ENCODE measurements at regions not wholly inside any gene's neighbourhood (a gene's known extent, or its start where the extent isn't known, plus 50 kb on each side); places are given as distances from the start of the nearest gene placed in this dataset.

DNA sequence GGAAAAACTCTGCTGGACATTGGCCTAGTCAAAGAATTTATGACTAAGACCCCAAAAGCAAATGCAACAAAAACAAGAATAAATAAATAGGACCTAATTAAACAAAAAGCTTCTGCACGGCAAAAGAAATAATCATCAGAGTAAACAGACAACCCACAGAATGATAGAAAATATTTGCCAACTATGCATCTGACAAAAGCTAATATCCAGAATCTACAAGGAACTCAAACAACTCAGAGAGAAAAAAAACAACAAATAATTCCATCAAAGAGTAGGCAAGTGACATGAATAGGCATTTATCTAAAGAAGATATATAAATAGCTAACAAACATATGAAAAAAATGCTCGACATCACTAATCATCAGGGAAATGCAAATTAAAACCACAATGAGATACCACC lies 91.2 kb upstream of the PALMD start:
- TF ChIP-seq, protein P1, sequence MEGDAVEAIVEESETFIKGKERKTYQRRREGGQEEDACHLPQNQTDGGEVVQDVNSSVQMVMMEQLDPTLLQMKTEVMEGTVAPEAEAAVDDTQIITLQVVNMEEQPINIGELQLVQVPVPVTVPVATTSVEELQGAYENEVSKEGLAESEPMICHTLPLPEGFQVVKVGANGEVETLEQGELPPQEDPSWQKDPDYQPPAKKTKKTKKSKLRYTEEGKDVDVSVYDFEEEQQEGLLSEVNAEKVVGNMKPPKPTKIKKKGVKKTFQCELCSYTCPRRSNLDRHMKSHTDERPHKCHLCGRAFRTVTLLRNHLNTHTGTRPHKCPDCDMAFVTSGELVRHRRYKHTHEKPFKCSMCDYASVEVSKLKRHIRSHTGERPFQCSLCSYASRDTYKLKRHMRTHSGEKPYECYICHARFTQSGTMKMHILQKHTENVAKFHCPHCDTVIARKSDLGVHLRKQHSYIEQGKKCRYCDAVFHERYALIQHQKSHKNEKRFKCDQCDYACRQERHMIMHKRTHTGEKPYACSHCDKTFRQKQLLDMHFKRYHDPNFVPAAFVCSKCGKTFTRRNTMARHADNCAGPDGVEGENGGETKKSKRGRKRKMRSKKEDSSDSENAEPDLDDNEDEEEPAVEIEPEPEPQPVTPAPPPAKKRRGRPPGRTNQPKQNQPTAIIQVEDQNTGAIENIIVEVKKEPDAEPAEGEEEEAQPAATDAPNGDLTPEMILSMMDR (IDR thresholded peaks at IDR 0.05) = no peak
- no peak for TF ChIP-seq POLR2AphosphoS5 (IDR thresholded peaks at IDR 0.05)
- no peak for TF ChIP-seq POLR2A (IDR thresholded peaks at IDR 0.05)
